Motor neuron (in vitro differentiated cells): ENCODE measurements at regions not wholly inside any gene's neighbourhood (a gene's known extent, or its start where the extent isn't known, plus 50 kb on each side); places are given as distances from the start of the nearest gene placed in this dataset.

Experiments
- ATAC-seq, 8 experiments: fragments of 200-7000 bp; cut with Tn5 transposase; replicated peaks in 6 of 8; 2 replicates each; pipeline ENCODE4 v1.8.0; 2021; ENCODE audit warnings: mild to moderate bottlenecking in 8 of 8, moderate library complexity in 8 of 8
- H3K27ac ChIP-seq, 2 donors: fragments of 250-450 bp; sonication (Bioruptor Pico); 2 replicates each; pipeline ENCODE4 v1.9.0; 2021; ENCODE audit warnings: antibody characterized with exemption in 2 of 2, mild to moderate bottlenecking in 2 of 2, moderate library complexity in 1 of 2
- H3K4me1 ChIP-seq, 2 donors: fragments of 250-450 bp; sonication (Bioruptor Pico); replicated peaks in 1 of 2; 2 replicates each; pipeline ENCODE4 v1.6.1; 2021; ENCODE audit warnings: antibody characterized with exemption in 2 of 2, mild to moderate bottlenecking in 2 of 2, moderate library complexity in 1 of 2
- H3K4me3 ChIP-seq, 5 donors: fragments of 250-450 bp; sonication (Bioruptor Pico); 2 replicates each; pipeline ENCODE4 v1.9.0; 2021; ENCODE audit warnings: antibody characterized with exemption in 5 of 5, mild to moderate bottlenecking in 5 of 5, moderate library complexity in 4 of 5
- whole genome bisulfite sequencing, 10 experiments: fragments of 450-650 bp; shearing (Covaris generic); methylation state at CpG; one replicate each; pipeline ENCODE4 v1.0.0; 2022; 5-methylcytosine and 5-hydroxymethylcytosine counted together
- in situ Hi-C, 9 experiments: fragments of 400-800 bp; cut with MboI; loops; one replicate each; pipeline ENCODE4 v1.15.0; 2021; ENCODE audit warnings: low sequenced_read_pairs in 9 of 9, low pct_unique_long_range_greater_than_20kb in 2 of 9; ENCODE audit not compliant: unreplicated experiment in 9 of 9

- Histone ChIP-seq H3K4me3 (no peak overlapping the region), H3K27ac (no peak overlapping the region), H3K4me1 (peaks cover 0 to 6% of the 10 kb centered on the region in 2 donors)
- in situ Hi-C loops: no loop called here
- 17 to 100% (median 55%) methylated on average over 1 to 2 of the region's 2 CpGs for WGBS, 10 experiments
- no peak for ATAC-seq
These were observed 1124.6 kb upstream of the MAP3K7 start for GRCh38 chr6:91711518-91711917.

- in situ Hi-C loops: no loop called here
- ATAC-seq: peak in 5 of 8 experiments; percentile 65 to 89 (median 75)
- Histone ChIP-seq H3K27ac (no peak overlapping the region), H3K4me3 (no peak overlapping the region), H3K4me1 (peaks cover 0 to 6% of the 10 kb centered on the region in 2 donors)
- WGBS, 10 experiments: 0 to 49% (median 31%) methylated on average over 1 to 2 of the region's 2 CpGs; no CpG with 5 or more reads in 5 of the 10 experiments
These were observed 1123.5 kb upstream of the MAP3K7 start for GRCh38 chr6:91710342-91710741.

- peaks cover 0 to 6% of the 10 kb centered on the region in 2 donors for H3K4me1 ChIP-seq
- in situ Hi-C loops: no loop called here
- H3K27ac ChIP-seq: no peak overlapping the region
- 0 to 100% (median 100%) methylated on average over 1 of the region's 1 CpG; no CpG with 5 or more reads in 3 of the 10 experiments for WGBS, 10 experiments
- no peak for ATAC-seq
- H3K4me3 ChIP-seq: no peak overlapping the region
These were observed 1121.7 kb upstream of the MAP3K7 start for GRCh38 chr6:91708534-91708933.

- H3K4me1 ChIP-seq: peaks cover 0 to 3% of the 10 kb centered on the region in 2 donors
- no peak overlapping the region for H3K4me3 ChIP-seq
- H3K27ac ChIP-seq: no peak overlapping the region
- no peak for ATAC-seq
- in situ Hi-C loops: no loop called here
- 14 to 100% (median 68%) methylated on average over 1 to 3 of the region's 3 CpGs for WGBS, 10 experiments
These were observed 1118.8 kb upstream of the MAP3K7 start for GRCh38 chr6:91705646-91706045.

- H3K4me1 ChIP-seq: no peaks in the 10 kb centered on the region
- 5 to 100% (median 85%) methylated on average over 1 to 2 of the region's 2 CpGs for WGBS, 10 experiments
- H3K4me3 ChIP-seq: no peak overlapping the region
- in situ Hi-C loops: no loop called here
- ATAC-seq: peak in 1 of 8 experiments; percentile 45
- no peak overlapping the region for H3K27ac ChIP-seq
These were observed 1117.7 kb upstream of the MAP3K7 start for GRCh38 chr6:91704531-91704930.

GRCh38 chr6:91697010-91697695 is 1110.3 kb upstream of the MAP3K7 start:
- in situ Hi-C loops: no loop called here
- Histone ChIP-seq H3K4me1 (no peaks in the 10 kb centered on the region), H3K4me3 (no peak overlapping the region), H3K27ac (no peak overlapping the region)
- 17 to 100% (median 69%) methylated on average over 2 to 3 of the region's 3 CpGs; no CpG with 5 or more reads in 2 of the 10 experiments for WGBS, 10 experiments
- no peak for ATAC-seq

GRCh38 chr6:91695221-91695620 is 1108.3 kb upstream of the MAP3K7 start:
- Histone ChIP-seq H3K27ac (no peak overlapping the region), H3K4me3 (no peak overlapping the region), H3K4me1 (no peaks in the 10 kb centered on the region)
- in situ Hi-C loops: no loop called here
- WGBS, 10 experiments: 0 to 100% (median 70%) methylated on average over 2 to 3 of the region's 3 CpGs
- no peak for ATAC-seq

- no peak for ATAC-seq
- Histone ChIP-seq H3K27ac (no peak overlapping the region), H3K4me3 (no peak overlapping the region), H3K4me1 (no peaks in the 10 kb centered on the region)
- in situ Hi-C loops: no loop called here
- 0 to 92% (median 81%) methylated on average over 2 to 6 of the region's 6 CpGs for WGBS, 10 experiments
These were observed 1107.3 kb upstream of the MAP3K7 start for GRCh38 chr6:91694016-91694654.

- Histone ChIP-seq H3K27ac (no peak overlapping the region), H3K4me3 (no peak overlapping the region), H3K4me1 (no peaks in the 10 kb centered on the region)
- in situ Hi-C loops: no loop called here
- 0 to 100% (median 83%) methylated on average over 1 to 6 of the region's 6 CpGs for WGBS, 10 experiments
- no peak for ATAC-seq
These were observed 1104.6 kb upstream of the MAP3K7 start for GRCh38 chr6:91691449-91691848.

- no peak for ATAC-seq
These were observed 1096.4 kb upstream of the MAP3K7 start for GRCh38 chr6:91683240-91683639.

GRCh38 chr6:91681296-91681695 is 1094.4 kb upstream of the MAP3K7 start:
- WGBS, 10 experiments: 11 to 100% (median 55%) methylated on average over 1 to 7 of the region's 7 CpGs; no CpG with 5 or more reads in 1 of the 10 experiments
- ATAC-seq: no peak
- Histone ChIP-seq H3K4me1 (peaks cover 30 to 38% of the 10 kb centered on the region in 2 donors), H3K27ac (no peak overlapping the region), H3K4me3 (no peak overlapping the region)
- in situ Hi-C loops: no loop called here

More at GRCh38 chr6:91683240-91683639, 1096.4 kb upstream of the MAP3K7 start:
- no peak overlapping the region for H3K4me3 ChIP-seq
- no peak overlapping the region for H3K27ac ChIP-seq
- H3K4me1 ChIP-seq: peaks cover 21 to 29% of the 10 kb centered on the region in 2 donors
- in situ Hi-C loops: no loop called here
- WGBS, 10 experiments: 0 to 100% (median 66%) methylated on average over 1 to 4 of the region's 4 CpGs; no CpG with 5 or more reads in 1 of the 10 experiments

GRCh38 chr6:91678679-91679446 is 1092.0 kb upstream of the MAP3K7 start:
- peak in 5 of 8 experiments; percentile 79 to 88 (median 87) for ATAC-seq
- WGBS, 10 experiments: 0 to 14% (median 8%) methylated on average over 2 to 5 of the region's 5 CpGs; no CpG with 5 or more reads in 1 of the 10 experiments
- H3K4me1 ChIP-seq: peaks cover 30 to 38% of the 10 kb centered on the region in 2 donors
- peak overlapping the region in 1 of 2 donors; percentile 3 for H3K27ac ChIP-seq
- no peak overlapping the region for H3K4me3 ChIP-seq
- in situ Hi-C loops: no loop called here

GRCh38 chr6:91672201-91672600 is 1085.3 kb upstream of the MAP3K7 start:
- 0 to 100% (median 73%) methylated on average over 1 of the region's 1 CpG; no CpG with 5 or more reads in 1 of the 10 experiments for WGBS, 10 experiments
- in situ Hi-C loops: no loop called here
- H3K4me3 ChIP-seq: no peak overlapping the region
- ATAC-seq: no peak
- H3K4me1 ChIP-seq: peaks cover 5 to 11% of the 10 kb centered on the region in 2 donors
- H3K27ac ChIP-seq: no peak overlapping the region
